CD4-positive, alpha-beta T cell treated with Interleukin-21 for 1 hour (primary cell): ENCODE measurements at regions not wholly inside any gene's neighbourhood (a gene's known extent, or its start where the extent isn't known, plus 50 kb on each side); places are given as distances from the start of the nearest gene placed in this dataset.
"Not testable (repeated sequence)": the region's sequence is repeated elsewhere in the genome, so short reads cannot be mapped to it uniquely, and the experiment has no call there.

ENCODE experiments used
- DNase-seq: peaks from one replicate; pipeline ENCODE4 v3.0.0-alpha.2; 2020

GRCh38 chr6:75031102-75031501 lies 174.8 kb downstream of the COL12A1 start:
- DNase-seq: not testable (repeated sequence)

GRCh38 chr6:75029333-75029732 lies 176.5 kb downstream of the COL12A1 start:
- DNase-seq: no peak

DNA sequence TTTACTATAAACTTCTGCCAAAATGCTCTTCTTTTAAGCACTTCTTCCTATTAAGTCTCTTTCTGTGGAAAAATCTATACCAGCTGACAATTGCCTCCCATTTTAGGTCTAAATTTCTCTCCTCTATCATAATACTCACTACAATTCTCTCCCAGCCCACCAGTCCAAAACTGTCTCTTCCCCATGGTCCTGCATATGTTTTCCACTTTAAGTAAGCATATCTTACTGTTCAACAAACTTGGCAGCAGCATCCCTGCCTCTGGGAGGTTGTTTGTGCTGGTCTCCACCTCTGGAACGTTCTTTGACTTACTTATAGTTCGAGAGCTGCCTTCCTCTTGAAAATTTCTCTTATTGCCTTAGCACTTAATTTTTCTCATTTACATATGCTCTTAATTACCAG lies 180.5 kb downstream of the COL12A1 start:
- DNase-seq: no peak

DNA sequence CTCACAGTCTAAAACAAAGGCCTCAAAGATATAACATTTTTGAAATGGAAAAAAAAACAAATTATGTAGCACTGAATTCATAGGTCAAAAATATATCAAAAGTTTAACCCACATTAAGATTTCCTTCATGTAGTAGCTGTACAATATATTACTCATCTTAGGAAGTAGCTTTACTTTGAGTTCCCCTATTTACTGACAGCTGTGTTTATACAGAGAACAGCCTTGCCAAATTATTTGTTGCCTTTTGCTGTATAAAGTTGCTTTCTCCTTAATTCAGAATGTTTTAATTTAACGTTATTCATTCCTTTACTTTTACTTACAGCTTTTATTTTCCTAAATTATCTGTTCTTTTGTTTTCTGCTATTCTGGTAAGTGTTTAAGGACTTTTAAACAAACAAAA lies 181.0 kb downstream of the COL12A1 start:
- DNase-seq: no peak

DNA sequence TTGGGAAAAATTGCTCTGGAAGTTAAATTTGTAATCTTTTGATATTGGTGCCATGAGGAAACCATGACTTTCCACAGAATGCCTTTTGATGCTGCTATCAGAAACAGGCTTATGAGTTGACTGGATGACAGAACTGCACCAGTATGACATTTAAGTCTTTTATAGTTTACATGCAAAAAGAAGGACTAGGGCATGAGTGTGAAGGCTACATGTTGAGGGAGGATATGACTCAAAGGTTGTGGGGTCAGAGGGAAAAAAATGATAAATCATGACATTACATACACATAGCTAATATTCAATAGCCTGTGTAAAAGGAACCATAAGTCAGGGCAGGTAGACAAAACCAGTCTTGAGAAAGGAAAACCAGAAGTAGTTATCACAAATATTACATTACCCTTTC lies 182.2 kb downstream of the COL12A1 start:
- DNase-seq: no peak

DNA sequence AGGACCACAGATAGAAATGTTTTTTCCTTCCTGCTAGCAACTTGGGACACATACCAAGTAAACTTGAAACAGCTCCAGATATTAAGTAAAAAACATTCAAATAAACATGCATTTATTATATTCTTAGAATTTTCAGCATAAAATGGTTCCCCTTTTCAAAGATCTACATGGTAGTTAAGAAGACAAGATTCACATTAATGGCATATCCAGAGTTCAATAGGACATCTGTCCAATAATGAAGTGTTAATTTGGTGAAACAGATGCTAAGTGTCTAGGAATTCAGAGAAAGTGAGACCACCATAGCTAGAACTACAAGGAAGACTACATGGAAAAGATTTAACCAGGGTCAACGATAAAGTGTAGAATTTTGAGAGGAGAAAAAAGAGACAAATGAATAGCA lies 184.9 kb downstream of the COL12A1 start:
- no peak for DNase-seq

- DNase-seq: no peak
These were observed 185.5 kb downstream of the COL12A1 start for GRCh38 chr6:75020376-75020775.

DNA sequence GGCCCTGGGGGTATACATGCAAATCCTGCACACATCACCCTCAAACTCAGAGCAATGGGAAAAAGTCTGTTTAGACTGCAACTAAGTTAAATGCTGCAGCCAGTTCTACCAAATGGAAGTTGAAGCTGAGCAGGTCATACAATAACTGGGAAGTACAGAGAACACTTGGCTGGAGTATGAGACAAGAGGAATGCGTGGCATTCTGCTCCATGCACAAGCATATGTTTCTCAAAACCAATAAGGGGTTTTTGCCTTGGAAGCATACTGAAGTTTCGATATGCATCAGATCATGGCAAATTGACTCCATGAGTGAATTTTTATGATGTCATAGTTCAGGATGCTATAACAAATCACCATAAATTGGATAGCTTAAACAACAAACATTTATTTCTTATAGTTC lies 193.8 kb downstream of the COL12A1 start:
- no peak for DNase-seq

GRCh38 chr6:75003984-75004383 lies 201.9 kb downstream of the COL12A1 start:
- not testable (repeated sequence) for DNase-seq

DNA sequence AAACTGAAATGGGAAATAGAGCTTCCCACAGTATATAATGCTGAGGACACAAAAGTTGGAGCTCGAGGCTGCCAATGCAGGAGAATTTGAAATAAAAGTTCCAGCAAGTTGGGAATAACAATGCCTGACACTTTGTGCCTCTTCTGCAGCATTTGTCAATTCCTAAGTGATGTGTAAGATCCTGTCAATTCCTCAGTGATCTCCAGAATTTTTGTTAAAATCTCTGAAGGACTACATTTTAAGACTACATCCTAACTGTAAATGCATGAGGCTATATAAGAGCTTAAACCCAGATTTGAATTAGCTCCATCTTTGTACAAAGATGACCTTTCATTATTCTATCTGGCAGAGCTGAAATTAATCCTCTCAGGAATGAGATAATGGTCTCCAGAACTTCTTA lies 208.2 kb downstream of the COL12A1 start:
- DNase-seq: no peak

GRCh38 chr6:74993136-74993535 lies 212.7 kb downstream of the COL12A1 start:
- DNase-seq: no peak

DNA sequence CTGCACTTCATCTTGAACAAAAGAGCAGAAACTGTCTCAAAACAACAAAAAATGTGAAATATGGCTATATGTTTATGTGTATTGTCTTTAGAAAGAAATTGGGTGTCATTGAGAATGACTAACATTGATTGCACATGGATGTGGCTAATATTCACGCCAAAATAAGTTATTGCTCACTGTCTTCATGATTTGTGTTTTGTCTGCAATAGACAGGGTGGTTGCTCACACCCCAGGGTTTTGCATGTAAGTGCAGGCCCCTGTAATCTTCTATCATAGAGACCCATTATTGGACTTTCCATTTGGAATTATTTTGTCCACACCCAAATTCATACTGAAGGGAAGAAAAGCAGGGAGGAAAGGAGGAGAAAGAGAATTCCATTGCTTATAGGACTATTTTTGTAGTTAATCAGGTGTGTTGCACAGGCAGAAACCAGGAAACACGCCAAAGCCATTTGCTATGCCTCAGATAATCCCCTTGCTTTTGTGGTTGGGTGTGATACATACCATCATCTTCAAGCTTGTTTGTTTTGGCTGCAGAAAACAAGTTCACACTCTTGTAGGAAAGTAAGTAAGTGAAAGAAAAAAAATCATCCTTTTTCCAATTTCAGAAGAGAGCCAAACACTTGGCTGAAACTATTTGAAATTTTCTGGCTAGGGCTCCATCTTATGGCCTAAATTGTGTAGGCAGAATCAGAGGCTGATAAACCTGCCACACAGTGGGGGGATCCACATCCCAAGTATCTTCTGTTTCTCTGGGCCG lies 214.1 kb downstream of the COL12A1 start:
- DNase-seq: no peak

GRCh38 chr6:74979065-74979766 lies 226.6 kb downstream of the COL12A1 start:
- no peak for DNase-seq

DNA sequence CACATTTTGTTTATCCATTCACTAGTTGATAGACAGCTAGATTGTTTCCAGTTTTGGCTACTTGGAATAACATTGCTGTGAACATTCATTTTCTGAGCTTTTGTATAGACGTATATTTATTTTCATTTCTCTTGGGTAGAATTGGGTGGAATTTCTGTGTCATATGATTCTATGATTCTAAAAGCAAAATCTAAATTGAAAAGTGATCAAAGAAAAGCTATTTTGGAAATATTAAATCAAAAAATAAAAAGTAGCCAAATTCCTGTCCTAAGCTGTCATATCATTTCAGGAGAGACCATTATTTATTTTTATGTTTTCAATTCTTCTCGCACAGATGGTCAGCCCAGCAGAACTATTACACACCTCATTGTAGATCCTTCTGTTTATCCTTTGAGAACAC lies 229.2 kb downstream of the COL12A1 start:
- no peak for DNase-seq

GRCh38 chr6:74976026-74976425 lies 229.8 kb downstream of the COL12A1 start:
- DNase-seq: no peak

GRCh38 chr6:74973591-74973990 lies 232.3 kb downstream of the COL12A1 start:
- DNase-seq: no peak

- DNase-seq: no peak
These were observed 234.2 kb downstream of the COL12A1 start for GRCh38 chr6:74971633-74972032.

DNA sequence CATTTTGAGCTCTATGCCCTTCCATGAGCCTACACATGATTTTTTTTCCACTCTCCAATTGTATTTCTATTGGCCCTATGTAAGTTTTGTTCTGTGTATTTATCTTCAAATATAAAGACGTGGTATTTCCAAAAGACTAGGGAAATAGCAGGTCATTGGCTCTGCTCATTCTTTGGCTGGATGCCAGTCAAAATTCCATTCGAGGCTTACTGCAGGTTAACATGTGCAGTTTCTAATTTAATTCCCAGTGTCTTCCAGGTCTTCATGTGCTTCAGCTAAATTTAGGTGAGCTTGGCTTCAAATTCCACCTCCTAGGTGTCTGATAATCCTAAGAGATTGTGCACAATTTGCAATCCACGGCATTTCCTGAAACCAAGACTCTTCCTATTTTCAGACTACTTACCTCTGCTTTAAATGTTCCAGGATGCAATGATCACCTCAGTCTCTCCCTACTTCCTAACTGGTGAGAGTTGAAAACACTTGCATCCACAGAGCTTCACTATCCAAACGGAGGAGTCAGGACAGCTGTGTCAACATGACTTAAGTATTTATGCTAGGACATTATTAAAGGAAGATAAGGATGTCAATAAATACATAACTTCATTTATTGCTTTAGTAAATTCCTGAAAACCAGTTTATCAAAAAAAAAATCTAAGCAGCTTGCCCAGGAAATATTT lies 236.1 kb downstream of the COL12A1 start:
- DNase-seq: no peak

GRCh38 chr6:74967821-74968220 lies 238.0 kb downstream of the COL12A1 start:
- DNase-seq: no peak

DNA sequence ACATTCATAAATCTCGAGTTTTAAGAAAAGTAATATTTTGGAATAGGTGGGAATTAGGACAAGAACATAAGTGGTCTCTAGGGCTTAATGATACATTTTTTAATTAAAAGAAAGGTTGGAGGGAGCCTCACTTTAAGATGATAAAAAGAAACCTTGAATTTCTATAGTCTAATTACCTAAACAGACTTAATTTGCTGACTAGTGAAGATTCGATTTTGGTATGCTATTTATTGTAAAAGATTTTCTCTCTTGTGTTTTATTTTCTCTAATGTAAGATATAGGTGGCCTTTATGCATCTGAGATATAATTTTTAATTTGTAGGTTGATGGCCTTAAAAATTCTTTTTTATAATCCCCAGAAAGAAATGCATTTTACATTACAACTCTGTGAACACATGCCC lies 239.1 kb downstream of the COL12A1 start:
- no peak for DNase-seq

DNA sequence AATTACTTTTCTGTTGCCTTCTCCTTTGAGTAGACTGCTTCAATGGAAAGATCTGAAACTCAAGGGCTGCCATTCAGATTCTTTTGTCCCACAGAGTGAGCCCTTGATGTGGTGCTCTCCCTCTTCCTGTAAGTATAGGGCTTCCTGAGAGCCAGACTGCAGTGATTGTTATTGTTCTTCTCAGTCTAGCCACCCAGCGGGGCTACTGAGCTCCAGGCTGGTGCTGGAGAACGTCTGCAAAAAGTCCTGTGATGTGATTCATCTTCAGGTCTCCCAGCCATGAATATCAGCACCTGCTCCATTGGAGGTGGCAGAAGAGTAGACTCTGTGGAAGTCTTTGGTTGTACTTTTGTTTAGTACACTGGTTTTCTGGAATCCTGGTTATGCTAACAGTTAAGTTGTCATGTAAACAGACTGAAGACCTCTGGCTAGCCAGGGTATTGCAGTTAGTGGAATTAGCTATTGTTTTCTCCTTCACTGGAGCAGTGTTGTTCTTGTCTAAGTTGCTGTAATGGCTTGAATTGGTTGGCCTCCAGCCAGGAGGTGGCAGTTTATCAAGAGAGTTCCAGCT lies 240.9 kb downstream of the COL12A1 start:
- no peak for DNase-seq

- no peak for DNase-seq
These were observed 249.1 kb downstream of the COL12A1 start for GRCh38 chr6:74956559-74957428.

GRCh38 chr6:74953708-74954107 lies 252.1 kb downstream of the COL12A1 start:
- DNase-seq: no peak
